ENCODE measurements at regions not wholly inside any gene's neighbourhood (a gene's known extent, or its start where the extent isn't known, plus 50 kb on each side); places are given as distances from the start of the nearest gene placed in this dataset.

DNA sequence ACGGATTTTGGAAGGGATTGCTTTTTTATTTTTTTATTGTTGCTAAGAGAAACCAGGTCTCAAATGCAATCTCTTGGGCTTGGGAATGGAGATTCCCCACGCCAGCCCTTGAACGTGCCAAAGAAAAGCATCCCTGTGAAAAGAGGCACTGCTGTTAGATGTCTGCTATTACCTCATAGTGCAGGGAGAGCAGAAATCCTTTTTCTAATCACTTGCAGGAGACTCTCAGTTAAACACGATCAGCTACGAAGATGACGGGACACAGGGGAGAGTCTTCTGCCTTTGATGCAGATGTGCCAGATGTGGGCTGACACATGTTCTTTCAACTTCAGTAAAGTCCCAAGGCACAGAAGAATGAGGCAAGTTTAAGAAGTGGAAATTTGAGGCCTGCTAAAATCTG lies 381.6 kb upstream of the TRIB2 start:
- Histone ChIP-seq H2AFZ (ENCODE audit: control insufficient read depth, low read length) (no peak overlapping the region), H3K27me3 (ENCODE audit: control insufficient read depth, extremely low read depth, insufficient read depth, low read length) (no peaks in the 10 kb centered on the region), H3K9me1 (ENCODE audit: control insufficient read depth, extremely low read depth, insufficient read depth, low read length) (no peaks in the 10 kb centered on the region), H3K4me3 (ENCODE audit: control insufficient read depth in 2 of 3, extremely low read depth in 1 of 3, insufficient read depth in 2 of 3, low read depth in 1 of 3, low read length in 3 of 3) (no peak overlapping the region), H3K36me3 (ENCODE audit: control insufficient read depth in 2 of 2, extremely low read depth in 1 of 2, insufficient read depth in 2 of 2, low read length in 2 of 2) (no peaks in the 10 kb centered on the region), H3K27ac (ENCODE audit: control insufficient read depth, insufficient read depth, low read length) (no peak overlapping the region), H3K9ac (ENCODE audit: control insufficient read depth, extremely low read depth, insufficient read depth, low read length) (no peak overlapping the region), H4K20me1 (ENCODE audit: control insufficient read depth, extremely low read depth, insufficient read depth, low read length) (no peaks in the 10 kb centered on the region), H3K4me2 (ENCODE audit: control insufficient read depth, extremely low read depth, insufficient read depth, low read depth, low read length) (no peak overlapping the region), H3K4me1 (ENCODE audit: control insufficient read depth, extremely low read depth, insufficient read depth, low read length) (no peaks in the 10 kb centered on the region), H3K79me2 (ENCODE audit: control insufficient read depth, insufficient read depth, low read length) (no peaks in the 10 kb centered on the region), H3K9me3 (ENCODE audit: control insufficient read depth, low read depth, low read length) (no peaks in the 10 kb centered on the region)
- FAIRE-seq = no peak
- TF ChIP-seq, protein P1, sequence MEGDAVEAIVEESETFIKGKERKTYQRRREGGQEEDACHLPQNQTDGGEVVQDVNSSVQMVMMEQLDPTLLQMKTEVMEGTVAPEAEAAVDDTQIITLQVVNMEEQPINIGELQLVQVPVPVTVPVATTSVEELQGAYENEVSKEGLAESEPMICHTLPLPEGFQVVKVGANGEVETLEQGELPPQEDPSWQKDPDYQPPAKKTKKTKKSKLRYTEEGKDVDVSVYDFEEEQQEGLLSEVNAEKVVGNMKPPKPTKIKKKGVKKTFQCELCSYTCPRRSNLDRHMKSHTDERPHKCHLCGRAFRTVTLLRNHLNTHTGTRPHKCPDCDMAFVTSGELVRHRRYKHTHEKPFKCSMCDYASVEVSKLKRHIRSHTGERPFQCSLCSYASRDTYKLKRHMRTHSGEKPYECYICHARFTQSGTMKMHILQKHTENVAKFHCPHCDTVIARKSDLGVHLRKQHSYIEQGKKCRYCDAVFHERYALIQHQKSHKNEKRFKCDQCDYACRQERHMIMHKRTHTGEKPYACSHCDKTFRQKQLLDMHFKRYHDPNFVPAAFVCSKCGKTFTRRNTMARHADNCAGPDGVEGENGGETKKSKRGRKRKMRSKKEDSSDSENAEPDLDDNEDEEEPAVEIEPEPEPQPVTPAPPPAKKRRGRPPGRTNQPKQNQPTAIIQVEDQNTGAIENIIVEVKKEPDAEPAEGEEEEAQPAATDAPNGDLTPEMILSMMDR (optimal IDR thresholded peaks at IDR 0.05 in 1 of 3, IDR thresholded peaks at IDR 0.05 in 1 of 3, conservative IDR thresholded peaks at IDR 0.05 in 1 of 3; ENCODE audit: extremely low read depth in 1 of 3, insufficient read depth in 2 of 3, low read length in 3 of 3) = no peak
- no peak for TF ChIP-seq EZH2 (IDR thresholded peaks at IDR 0.05; ENCODE audit: low read length)
- dilution Hi-C loops (cut with MboI; ENCODE audit: extremely low pct_ligation_motif_present, low sequenced_read_pairs) = no loop called here
- DNase-seq (ENCODE audit: low read depth, low spot score) = no peak

- no peak overlapping the region for H3K27ac ChIP-seq (ENCODE audit: control insufficient read depth, insufficient read depth, low read length)
- H3K9me3 ChIP-seq (ENCODE audit: control insufficient read depth, low read depth, low read length) = no peaks in the 10 kb centered on the region
- FAIRE-seq (no peak), DNase-seq (ENCODE audit: low read depth, low spot score) (no peak)
- H3K9me1 ChIP-seq (ENCODE audit: control insufficient read depth, extremely low read depth, insufficient read depth, low read length) = no peaks in the 10 kb centered on the region
- no peaks in the 10 kb centered on the region for H3K79me2 ChIP-seq (ENCODE audit: control insufficient read depth, insufficient read depth, low read length)
- no peak overlapping the region for H3K4me2 ChIP-seq (ENCODE audit: control insufficient read depth, extremely low read depth, insufficient read depth, low read depth, low read length)
- H3K9ac ChIP-seq (ENCODE audit: control insufficient read depth, extremely low read depth, insufficient read depth, low read length) = no peak overlapping the region
- no peaks in the 10 kb centered on the region for H4K20me1 ChIP-seq (ENCODE audit: control insufficient read depth, extremely low read depth, insufficient read depth, low read length)
- H3K4me3 ChIP-seq (ENCODE audit: control insufficient read depth in 2 of 3, extremely low read depth in 1 of 3, insufficient read depth in 2 of 3, low read depth in 1 of 3, low read length in 3 of 3) = no peak overlapping the region
- TF ChIP-seq, protein P1 (optimal IDR thresholded peaks at IDR 0.05 in 1 of 3, IDR thresholded peaks at IDR 0.05 in 1 of 3, conservative IDR thresholded peaks at IDR 0.05 in 1 of 3; ENCODE audit: extremely low read depth in 1 of 3, insufficient read depth in 2 of 3, low read length in 3 of 3) = no peak
- no peak for TF ChIP-seq EZH2 (IDR thresholded peaks at IDR 0.05; ENCODE audit: low read length)
- no peaks in the 10 kb centered on the region for H3K36me3 ChIP-seq (ENCODE audit: control insufficient read depth in 2 of 2, extremely low read depth in 1 of 2, insufficient read depth in 2 of 2, low read length in 2 of 2)
- no peaks in the 10 kb centered on the region for H3K27me3 ChIP-seq (ENCODE audit: control insufficient read depth, extremely low read depth, insufficient read depth, low read length)
- H3K4me1 ChIP-seq (ENCODE audit: control insufficient read depth, extremely low read depth, insufficient read depth, low read length) = no peaks in the 10 kb centered on the region
- no peak overlapping the region for H2AFZ ChIP-seq (ENCODE audit: control insufficient read depth, low read length)
- dilution Hi-C loops (cut with MboI; ENCODE audit: extremely low pct_ligation_motif_present, low sequenced_read_pairs) = no loop called here
Measured at GRCh38 chr2:12335995-12336394, 380.7 kb upstream of the TRIB2 start.
